ENCODE measurements at regions not wholly inside any gene's neighbourhood (a gene's known extent, or its start where the extent isn't known, plus 50 kb on each side); places are given as distances from the start of the nearest gene placed in this dataset.

DNA sequence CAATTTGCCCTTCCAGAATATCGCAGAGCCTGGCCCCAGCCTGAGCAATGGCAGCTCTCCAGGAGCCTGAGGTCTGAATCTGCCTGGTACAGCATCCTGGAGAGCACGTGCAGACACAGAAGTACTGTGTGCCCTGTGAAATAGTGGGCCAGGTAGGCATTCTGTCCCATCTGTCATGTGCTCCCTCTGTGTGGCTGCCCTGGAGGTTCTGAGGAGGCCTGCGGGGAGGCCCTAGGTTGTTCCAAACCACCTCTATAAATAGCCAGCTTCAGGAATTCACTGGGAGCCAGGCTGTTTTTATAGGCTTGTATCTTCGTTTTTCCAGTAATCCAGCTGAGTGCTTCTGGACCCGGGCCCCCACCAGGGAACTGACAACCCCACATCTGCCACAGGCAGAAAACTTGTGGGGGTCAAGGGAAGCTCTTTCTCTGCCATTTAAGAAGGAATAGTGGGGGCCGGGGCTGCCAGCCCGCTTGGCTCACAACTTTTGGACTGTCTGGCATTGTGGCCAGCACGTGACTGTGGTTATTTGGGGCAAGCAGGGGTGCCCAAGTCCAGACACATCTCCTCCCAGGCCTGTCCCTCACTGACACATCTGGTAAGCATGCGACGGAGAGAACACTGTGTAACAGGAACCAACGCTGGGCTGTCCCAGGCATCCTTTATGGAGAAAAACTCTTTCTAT lies 356.3 kb upstream of the TNRC6C start:
- DNase-seq = no peak

DNA sequence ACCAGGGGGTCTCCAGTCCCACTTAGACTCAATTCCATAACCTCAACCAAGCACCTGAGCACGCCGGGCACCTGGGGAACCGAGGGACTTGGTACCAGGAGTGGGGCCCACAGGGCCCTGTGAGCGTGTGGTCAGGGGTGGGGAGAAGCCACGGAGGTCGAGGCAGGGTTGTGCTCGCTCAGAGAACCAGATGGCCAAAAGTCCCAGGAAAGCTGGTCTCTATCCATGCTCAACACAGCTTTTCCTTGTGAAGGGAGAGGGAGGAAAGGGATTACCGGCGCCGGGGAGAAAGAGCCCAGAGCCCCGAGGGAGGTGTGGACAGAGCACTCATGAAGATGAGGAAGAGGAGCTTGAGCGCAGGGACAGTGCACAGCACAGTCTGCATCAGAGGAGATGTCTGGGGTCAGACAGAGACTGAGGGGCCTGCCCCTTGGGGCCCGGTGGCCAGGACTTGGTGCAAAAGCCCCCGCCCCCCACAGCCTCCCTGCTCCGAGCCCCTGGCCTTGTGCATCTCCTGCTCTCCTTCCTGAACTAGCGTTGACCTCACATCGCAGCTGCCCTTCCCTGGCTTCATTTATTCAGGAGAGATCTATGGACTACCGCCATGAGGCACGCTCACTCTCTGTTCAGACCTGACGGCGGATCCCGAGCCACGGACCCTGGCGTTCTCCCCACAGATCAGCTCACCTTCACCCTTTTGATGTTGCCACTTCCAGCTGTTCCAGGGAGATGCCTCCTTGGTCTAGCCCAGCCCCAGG lies 355.4 kb upstream of the TNRC6C start:
- no peak for DNase-seq

DNA sequence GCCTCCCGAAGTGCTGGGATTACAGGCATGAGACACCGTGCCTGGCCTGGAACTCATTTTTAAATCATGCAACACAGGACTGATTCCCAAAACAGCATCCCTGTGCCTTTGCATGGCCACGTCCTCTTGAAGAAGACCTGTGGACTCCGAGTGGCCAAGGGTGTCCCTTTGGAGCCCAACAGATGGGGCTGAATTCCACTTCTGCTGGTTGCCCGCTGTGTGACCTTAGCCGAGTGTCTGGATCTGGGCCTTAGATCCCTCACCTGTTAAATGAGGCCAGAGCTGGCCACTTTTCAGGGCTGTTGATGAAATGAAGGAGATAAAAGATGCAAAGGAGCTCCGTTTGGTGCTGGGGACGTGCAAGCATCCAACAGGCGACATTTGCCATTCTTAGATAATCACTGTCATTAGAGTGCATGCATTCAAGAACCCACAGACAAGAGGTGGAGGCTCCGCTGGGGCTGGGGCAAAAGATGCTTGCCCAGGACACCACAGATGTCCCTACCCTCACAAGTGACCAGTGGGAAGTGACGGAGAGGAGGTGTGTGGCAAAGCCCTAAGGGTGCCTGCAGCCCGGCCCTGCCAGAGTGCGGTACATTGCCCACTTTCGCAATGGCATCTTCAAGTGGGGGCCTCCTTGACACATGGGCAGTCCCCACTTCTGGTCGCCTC lies 354.1 kb upstream of the TNRC6C start:
- no peak for DNase-seq

DNA sequence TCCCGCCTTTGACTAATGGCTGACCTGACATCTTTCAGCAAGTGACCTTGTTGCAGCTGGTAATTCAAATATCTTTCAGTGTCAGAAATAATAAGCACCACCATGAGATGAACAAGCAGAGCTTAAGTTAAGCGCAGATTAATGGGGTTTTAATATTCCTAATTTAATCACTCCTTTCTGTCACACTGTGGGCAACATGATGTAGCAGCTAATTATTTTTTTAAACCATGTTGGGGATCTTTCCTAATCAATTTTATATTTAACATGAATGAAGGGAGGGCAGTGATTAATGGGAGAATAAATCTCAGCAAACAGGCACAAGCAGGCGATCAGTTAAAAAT lies 353.6 kb upstream of the TNRC6C start:
- no peak for DNase-seq

DNA sequence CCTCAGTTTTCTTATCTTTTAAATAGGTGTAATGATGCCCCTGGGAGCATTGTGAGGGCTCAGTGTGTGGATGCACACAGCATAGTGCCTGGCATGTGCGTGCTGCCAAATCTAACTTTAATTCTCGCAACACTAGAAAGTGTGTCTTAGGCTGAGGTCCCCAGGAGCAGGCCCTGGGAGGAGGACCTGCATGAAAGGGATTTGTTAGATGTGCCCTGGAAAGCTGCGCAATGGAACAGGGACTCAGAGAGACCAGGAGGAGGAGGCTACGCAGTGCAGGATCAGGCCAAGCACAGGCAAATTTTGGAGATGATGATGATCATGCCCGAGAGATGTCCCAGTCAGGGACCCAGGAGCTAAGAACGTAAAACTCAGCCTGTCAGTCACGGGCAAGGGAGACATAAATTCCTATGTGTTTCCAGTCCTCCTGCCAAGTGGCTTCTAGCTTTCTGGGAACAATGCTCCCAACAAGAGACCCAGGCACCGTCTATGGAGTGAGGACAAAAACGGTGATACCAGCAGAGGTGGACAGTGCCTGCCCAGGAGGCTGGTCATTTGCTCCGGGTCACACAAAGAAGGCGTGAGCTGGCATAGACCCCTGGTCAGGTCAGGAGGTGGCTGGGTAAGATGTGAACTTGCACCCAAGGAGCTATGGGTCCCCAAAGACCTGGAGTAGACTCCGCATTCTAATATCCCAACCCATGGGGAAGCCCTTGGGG lies 352.2 kb upstream of the TNRC6C start:
- no peak for DNase-seq

DNA sequence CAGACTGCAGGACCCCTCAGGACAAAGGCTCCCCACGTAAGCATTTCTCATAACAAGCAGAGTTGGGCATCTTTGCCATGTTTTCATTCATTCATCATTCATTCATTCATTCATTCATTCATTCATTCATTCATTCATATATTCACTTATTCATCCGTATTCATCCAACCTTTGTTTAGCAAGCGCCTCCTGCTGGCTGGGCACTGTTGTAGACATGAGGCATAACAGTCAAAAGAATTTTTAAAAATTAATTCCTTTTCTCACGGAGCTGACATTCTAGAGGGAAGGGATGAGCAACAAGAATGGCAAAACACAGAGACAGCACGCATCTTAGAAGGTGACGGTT lies 351.7 kb upstream of the TNRC6C start:
- no peak for DNase-seq

DNA sequence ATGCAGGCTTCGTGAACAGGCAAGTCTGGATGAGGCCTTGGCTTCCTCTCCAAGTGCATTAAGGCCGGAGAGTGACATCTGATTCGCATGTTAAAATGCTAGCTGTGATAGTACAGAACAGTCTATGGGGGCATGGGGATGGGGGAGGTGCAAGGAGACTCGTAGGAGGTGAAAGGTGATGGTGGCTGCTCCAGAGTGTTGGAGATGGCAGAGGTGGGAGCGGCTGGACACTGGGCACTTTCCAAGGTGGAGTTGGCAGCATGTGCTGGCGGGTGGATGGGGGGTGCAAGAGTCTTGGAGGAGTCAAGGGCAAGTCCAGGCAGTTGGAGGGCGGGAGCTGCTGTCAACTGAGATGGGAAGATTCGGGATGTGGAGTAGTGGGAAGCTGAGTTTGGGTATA lies 350.9 kb upstream of the TNRC6C start:
- DNase-seq = no peak

DNA sequence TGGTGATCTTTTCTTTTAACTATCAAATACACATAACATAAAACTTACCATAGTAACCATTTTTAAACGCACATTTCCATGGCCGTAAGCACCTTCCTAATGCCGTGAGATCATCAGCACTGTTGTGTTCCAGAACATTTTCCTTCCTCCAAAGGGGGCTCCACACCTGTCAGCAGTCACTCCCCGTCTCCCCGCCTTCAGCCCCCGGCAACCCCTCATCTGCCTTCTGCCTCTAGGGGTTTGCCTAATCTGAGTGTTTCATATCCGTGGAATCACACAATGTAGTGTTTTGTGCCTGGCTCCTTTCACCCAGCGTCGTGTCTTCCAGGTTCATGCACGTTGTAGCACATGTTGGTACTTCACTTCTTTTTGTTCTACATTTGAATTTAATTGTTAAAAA lies 350.1 kb upstream of the TNRC6C start:
- no peak for DNase-seq

DNA sequence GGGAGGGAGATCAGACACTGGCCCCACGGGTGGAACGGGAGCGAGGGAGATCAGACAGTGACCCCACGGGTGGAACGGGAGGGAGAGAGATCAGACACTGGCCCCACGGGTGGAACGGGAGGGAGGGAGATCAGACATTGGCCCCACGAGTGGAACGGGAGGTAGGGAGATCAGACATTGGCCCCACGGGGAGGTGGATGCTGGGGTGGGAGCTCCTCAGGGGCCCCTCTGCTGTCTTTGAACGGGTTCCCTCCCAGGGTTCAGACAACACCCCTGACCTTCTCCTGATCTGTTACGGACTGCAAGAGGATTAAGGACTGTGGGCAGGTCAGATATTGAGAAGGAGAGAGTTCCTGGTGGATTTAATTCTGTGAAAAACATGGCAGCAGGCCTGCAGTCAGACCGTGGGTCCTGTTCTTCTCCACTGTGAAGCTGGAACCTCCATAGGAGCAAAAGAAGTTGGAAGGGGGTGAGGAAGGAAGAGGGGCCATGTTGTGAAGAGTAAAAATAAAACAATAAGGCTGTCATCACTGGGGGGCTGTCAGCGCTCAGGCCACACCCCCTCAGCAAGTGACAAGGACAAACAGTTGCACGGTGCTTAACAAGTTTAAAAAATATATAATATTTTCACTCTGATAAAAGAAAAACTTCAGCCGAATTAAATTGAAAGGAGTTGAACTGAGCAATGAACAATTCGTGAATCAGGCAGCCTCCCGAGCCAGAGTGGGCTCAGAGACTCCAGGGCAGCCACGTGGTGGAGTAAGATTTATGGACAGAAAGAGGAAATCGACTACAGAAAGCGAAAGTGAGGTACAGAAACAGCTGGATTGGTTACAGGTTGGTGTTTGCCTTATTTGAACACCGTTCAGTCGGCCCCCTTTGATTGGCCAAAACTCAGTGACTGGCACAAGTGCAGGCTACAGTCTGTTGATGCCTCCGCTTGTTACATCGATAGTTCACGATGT lies 348.7 kb upstream of the TNRC6C start:
- peak; percentile 53 for DNase-seq

DNA sequence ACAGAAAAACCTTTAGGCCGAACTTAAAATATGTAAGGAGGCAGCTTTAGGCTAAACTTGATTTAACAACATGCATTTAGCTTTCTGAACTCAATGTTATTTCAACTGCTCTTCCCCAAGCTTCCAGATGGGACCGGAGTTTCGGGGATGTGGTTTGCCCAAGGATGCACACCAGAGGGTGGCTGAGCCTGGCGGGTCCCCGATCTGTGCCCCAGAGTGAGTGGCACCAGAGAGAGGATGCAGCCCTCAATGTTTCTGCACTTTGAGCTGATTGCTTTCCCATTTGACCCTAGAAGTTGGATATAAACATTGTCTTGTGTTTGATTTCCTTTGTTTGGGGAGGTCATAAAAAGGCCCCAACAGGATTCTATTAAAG lies 348.0 kb upstream of the TNRC6C start:
- no peak for DNase-seq

DNA sequence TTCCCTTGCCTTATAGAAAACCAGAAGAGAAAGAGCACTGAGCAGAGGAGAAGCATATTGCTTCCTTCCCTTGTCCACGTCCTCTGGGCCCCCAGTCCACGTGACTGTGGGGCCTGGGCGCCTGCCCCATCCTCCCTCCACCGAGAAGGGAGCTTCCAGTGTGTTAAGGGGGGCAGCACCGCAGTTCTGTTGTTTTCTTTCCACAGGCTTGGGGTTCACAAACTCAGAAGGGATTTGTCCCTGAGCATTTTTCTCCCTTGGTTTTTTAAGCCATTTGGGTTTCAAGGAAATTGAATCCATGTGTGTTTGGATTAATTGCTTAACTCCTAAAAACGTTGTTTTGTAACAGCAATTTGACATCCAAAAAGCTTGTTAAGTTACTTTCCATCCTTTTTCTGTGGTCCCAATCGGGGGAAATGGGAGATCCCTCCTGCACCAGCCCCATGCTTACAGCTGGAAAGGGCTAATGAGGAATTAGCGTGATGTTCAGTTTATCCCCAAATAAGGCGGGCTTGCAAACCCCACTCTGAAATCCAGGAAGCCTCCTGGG lies 347.5 kb upstream of the TNRC6C start:
- DNase-seq = no peak

DNA sequence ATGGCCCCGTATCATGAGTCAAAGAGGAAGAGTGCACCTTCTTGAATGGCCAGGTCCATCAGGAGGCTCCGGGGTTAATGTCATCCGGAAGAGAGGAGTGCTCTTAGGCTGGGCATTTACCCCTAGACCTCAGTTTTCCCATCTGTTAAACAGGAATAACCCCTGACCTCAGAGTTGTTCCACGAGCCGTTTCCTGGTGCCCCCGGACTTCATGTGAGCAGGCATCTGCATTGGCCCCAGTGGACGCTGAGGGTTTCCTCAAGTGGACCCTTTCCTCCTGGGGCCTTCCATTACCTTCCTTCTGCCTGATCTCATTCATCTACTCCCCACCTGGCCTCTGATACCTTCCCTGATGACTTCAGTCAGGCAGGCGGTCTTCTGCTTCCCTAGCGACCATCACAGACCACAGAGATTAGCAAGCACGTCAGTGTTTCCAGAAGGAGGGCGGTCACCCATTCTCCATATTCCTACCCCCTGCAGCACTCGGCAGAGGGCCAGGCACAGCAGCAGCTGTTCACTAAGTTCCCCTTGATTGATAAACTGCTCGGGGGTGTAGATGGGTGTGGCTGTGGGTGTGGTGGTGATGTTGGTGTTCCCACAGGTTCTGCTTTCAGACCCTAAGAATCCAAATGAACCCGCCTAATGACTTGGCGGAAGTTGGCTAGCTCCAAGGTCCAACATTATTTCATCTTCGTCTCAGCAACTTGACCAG lies 346.6 kb upstream of the TNRC6C start:
- DNase-seq = no peak

DNA sequence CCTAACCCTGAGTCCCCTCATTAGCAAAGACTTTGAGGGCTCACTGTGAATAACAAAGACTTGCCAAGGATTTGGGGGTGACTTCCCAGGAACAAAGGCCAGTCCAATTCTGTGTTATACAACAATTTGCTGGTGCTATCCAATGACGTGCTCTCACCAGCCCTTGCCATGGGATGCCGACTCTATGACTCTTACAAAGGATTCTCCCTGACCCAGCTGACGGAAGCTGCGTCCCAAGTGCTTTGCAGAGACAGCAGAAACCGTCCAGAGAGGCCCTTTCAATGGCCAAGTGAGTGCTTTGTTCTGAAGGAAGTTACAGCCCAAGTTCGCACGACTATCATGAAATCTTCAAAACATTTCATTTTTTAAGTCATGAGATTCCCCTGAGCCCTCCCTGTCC lies 345.3 kb upstream of the TNRC6C start:
- DNase-seq = no peak

DNA sequence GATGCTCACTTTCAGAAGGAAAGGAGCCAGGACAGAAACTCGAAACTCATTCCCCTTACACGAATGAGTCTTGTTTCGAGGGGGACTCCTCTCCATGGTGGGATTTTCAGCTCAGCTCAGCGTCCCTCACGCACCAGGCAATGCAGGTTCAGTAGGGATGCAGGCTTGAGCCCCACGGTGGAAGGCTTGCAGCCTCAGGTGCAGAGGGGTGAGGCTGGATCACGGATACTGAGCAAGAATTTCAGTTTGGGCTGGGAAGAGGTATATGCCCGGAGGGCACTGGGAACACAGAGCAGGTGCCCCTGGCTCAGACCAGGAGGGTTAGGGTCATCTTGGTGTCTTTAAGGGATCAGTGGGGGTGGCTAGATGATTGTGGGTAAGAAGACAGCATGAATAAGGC lies 344.9 kb upstream of the TNRC6C start:
- DNase-seq = no peak

DNA sequence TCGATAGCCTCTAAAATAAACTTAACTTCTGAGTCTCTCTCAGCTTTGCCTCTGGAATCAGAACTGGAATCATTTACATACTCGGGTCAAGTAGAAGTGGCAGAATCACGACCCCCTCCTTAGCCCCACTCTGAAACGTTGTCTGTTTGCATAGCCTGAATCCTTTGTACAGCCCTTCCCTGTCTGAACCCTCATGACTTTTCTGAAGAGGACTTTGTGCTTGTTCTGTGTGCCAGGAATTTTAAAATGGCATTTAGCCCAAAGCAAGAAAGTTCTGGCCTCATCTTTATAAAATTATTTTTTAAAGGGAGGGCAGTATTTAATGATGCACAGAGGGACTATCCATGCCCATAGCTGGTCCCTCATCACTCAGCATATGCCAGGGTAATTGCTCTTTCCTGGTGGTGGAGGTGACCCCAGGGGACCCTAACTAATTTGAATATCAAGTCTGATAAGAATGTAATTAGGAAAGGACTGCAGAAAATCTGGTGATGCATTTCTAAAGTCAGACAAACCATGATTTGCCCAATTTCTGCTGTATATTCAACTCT lies 342.7 kb upstream of the TNRC6C start:
- DNase-seq = no peak

DNA sequence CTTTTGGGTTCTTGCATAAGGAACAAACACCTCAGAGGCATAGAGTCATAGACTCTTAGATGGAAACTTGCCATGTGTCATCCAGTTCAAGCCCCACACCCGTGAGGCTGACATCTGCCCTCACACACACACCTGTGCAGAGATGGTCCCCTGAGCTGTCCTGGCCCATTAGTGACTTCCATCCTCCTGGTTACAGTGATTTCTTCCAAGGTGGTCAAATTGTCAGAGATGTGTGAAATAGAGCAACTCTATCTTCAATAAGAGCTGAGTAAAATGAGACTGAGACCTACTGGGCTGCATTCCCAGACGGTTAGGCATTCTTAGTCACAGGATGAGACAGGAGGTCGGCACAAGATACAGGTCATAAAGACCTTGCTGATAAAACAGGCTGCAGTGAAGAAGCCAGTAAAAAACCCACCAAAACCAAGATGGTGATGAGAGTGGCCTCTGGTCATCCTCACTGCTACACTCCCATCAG lies 342.2 kb upstream of the TNRC6C start:
- DNase-seq = no peak

DNA sequence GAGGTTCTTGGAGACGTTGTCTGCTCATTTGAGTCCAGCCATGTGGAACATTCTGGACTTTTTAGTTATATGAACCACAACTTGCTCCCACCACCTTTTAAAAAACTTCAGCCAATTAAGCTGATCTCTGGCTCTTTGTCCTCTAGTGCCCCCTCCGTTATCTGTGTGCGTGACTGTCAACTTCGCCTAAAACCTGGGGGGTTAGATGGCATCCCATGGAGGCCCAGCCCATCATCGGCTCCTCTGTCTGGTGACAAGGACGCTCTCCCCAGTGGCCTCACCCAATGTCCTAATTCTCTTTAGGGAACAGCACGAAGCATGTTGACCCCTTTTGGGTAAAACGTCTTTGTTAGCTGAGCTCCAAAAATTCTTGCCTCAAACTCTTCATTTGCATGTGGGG lies 341.0 kb upstream of the TNRC6C start:
- no peak for DNase-seq

DNA sequence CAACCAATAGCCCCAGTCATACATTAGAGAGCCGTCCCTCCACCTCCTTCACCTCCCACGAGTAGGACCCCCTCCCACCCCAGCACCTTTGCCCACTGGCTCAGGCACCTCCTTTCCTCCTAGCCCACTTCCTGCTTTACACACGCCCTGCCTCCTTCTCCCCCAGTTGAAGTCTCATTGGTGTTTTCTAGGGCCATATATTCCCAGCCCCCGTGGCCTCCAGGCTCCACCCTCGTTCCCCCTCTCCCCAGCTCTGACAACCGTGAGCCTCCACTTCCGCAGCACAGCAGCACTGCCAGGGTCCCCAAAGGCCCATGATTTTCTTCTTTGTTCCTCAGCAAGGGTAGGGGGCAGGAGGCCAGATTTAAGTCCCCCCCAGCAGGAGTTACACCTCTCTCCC lies 340.3 kb upstream of the TNRC6C start:
- DNase-seq = no peak

DNA sequence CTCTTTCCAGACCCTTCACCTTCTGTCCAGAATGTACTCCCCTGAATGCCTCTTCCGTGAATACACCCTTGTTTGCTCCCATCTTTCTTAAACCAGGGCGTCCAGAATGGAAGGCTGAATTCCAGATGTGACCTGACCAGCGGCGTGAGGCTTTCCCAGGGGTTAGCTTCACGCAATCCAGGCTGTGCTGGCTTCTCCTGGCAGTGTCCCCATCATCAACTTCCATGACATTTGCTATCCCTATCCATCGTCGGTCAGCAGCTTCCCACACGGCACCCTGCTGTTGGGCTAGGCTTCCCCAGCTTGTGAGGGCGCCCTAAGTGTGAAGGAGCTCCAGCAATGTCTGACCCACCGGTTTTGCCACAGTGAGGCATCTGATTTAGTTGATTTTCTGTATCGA lies 339.8 kb upstream of the TNRC6C start:
- no peak for DNase-seq

DNA sequence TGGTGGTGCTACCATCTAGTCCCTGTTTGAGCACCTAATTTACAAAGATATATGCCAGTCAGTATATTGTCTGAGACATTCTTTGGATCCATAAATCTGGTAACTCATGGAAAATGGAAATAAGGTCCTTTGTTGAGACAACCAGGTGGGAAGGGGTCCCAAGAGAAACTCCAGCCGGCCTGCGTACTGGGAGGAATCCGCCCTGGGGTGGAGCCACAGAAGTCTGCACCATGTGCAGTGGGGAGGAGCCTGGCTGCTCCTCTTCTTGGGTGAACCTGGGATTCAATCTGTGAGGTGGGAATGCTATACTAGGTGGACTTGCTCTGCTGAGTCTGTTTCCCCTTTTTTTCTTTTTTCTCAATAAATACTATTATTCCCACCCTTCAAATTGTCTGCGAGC lies 339.2 kb upstream of the TNRC6C start:
- no peak for DNase-seq

All from renal pelvis (tissue), 1 donor.